ENCODE measurements at regions not wholly inside any gene's neighbourhood (a gene's known extent, or its start where the extent isn't known, plus 50 kb on each side); places are given as distances from the start of the nearest gene placed in this dataset.

- no peak for DNase-seq (ENCODE audit: low read depth in 1 of 2, low spot score in 1 of 2)
- H3K27ac ChIP-seq (replicated peaks) = no peak overlapping the region
- H3K4me3 ChIP-seq (replicated peaks; ENCODE audit: insufficient read depth, low read length) = no peak overlapping the region
These were observed 157.4 kb upstream of the ARID2 start for GRCh38 chr12:45572114-45572513.

GRCh38 chr12:45575417-45575816, 154.1 kb upstream of the ARID2 start:
- DNase-seq (ENCODE audit: low read depth in 1 of 2, low spot score in 1 of 2) = peak; percentile 11 to 32
- H3K27me3 ChIP-seq (ENCODE audit: insufficient read depth, poor library complexity, severe bottlenecking) = no peaks in the 10 kb centered on the region
- TF ChIP-seq CTCF (IDR thresholded peaks at IDR 0.05; ENCODE audit: insufficient read depth, low read length) = no peak
- peak; percentile 91 for TF ChIP-seq SPI1 (IDR thresholded peaks at IDR 0.05; ENCODE audit: borderline replicate concordance, low read depth)
- no peak overlapping the region for H3K4me3 ChIP-seq (replicated peaks; ENCODE audit: insufficient read depth, low read length)
- H3K27ac ChIP-seq (replicated peaks) = no peak overlapping the region

More at GRCh38 chr12:45572114-45572513, 157.4 kb upstream of the ARID2 start:
- TF ChIP-seq POLR2AphosphoS5 (IDR thresholded peaks at IDR 0.05; ENCODE audit: low read depth) = no peak
- no peak for TF ChIP-seq GABPA (IDR thresholded peaks at IDR 0.05; ENCODE audit: low read depth)
- TF ChIP-seq REST (IDR thresholded peaks at IDR 0.05; ENCODE audit: insufficient replicate concordance, low read depth) = no peak
- no peak for TF ChIP-seq CTCF (IDR thresholded peaks at IDR 0.05; ENCODE audit: insufficient read depth, low read length)
- TF ChIP-seq SPI1 (IDR thresholded peaks at IDR 0.05; ENCODE audit: borderline replicate concordance, low read depth) = no peak
- no peaks in the 10 kb centered on the region for H3K27me3 ChIP-seq (ENCODE audit: insufficient read depth, poor library complexity, severe bottlenecking)

- TF ChIP-seq GABPA (IDR thresholded peaks at IDR 0.05; ENCODE audit: low read depth) = no peak
- no peak for TF ChIP-seq CTCF (IDR thresholded peaks at IDR 0.05; ENCODE audit: insufficient read depth, low read length)
- peak; percentile 57; the same call in 1 of the 2 replicates for TF ChIP-seq SPI1 (IDR thresholded peaks at IDR 0.05; ENCODE audit: borderline replicate concordance, low read depth)
- no peak for TF ChIP-seq REST (IDR thresholded peaks at IDR 0.05; ENCODE audit: insufficient replicate concordance, low read depth)
- Histone ChIP-seq H3K4me3 (replicated peaks; ENCODE audit: insufficient read depth, low read length) (no peak overlapping the region), H3K27me3 (ENCODE audit: insufficient read depth, poor library complexity, severe bottlenecking) (no peaks in the 10 kb centered on the region), H3K27ac (replicated peaks) (0 out of 2 replicates have a peak overlapping the region, but pooled peaks have one; percentile 8)
- peak; percentile 18 to 68 for DNase-seq (ENCODE audit: low read depth in 1 of 2, low spot score in 1 of 2)
These were observed 153.6 kb upstream of the ARID2 start for GRCh38 chr12:45575823-45576475.

Data from HL-60 (cell line).